Lower lobe of right lung (tissue), 2 donors: ENCODE measurements at regions not wholly inside any gene's neighbourhood (a gene's known extent, or its start where the extent isn't known, plus 50 kb on each side); places are given as distances from the start of the nearest gene placed in this dataset.

ENCODE experiments used
- ATAC-seq, 2 donors: fragments of 200-7000 bp; cut with Tn5 transposase; one replicate each; pipeline ENCODE4 v1.9.1; 2020 to 2022; ENCODE audit warnings: mild to moderate bottlenecking in 2 of 2, moderate library complexity in 2 of 2
- DNase-seq: peaks from one replicate; pipeline ENCODE4 v3.0.0-alpha.2; 2020
- H3K27ac ChIP-seq: fragments of 200-600 bp; one replicate; pipeline ENCODE4 v1.8.0; 2022
- H3K27me3 ChIP-seq: fragments of 200-600 bp; one replicate; pipeline ENCODE4 v1.8.0; 2022; ENCODE audit warnings: low read depth
- H3K36me3 ChIP-seq: fragments of 200-600 bp; one replicate; pipeline ENCODE4 v1.8.0; 2022; ENCODE audit warnings: mild to moderate bottlenecking
- H3K4me1 ChIP-seq: fragments of 200-600 bp; one replicate; pipeline ENCODE4 v1.8.0; 2022
- H3K4me3 ChIP-seq: fragments of 200-600 bp; one replicate; pipeline ENCODE4 v1.8.0; 2022; ENCODE audit warnings: mild to moderate bottlenecking
- H3K9me3 ChIP-seq: fragments of 200-600 bp; one replicate; pipeline ENCODE4 v1.8.0; 2022
- intact Hi-C: fragments of 100-400 bp; cut with DNase I; formaldehyde crosslinking; loops from one replicate; pipeline ENCODE4 v1.11.0; 2022
- TF ChIP-seq, protein P1 (sequence below): fragments of 200-600 bp; IDR thresholded peaks from one replicate; pipeline ENCODE4 v1.8.0; 2022; ENCODE audit warnings: antibody characterized with exemption, mild to moderate bottlenecking
- donor health status: DM: no; HTN: yes; CAD: no; lungs with severe emphysema.

DNA sequence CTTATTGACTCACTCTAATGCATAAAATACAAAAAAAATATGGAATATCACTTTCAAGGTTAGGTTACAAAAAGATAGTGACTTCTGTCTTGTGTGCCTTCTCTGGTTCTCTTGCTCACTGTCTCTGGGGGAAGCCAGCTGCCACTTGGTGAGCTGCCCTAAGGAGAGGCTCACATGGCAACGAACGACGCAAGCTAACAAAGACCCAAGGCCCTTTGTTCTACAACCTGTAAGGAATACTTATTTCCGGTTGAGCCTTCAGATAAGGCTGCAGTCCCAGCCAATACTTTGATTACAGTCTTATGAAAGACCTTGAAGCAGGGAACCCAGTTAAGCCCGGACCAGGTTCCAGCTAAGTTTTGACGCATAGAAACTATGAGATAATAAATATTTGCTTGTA is 242.4 kb upstream of the TBX3 start:
- Histone ChIP-seq H3K9me3 (peaks cover 9% of the 10 kb centered on the region), H3K27me3 (no peaks in the 10 kb centered on the region), H3K36me3 (no peaks in the 10 kb centered on the region), H3K4me1 (no peaks in the 10 kb centered on the region), H3K27ac (no peak overlapping the region), H3K4me3 (no peak overlapping the region)
- intact Hi-C loops: no loop called here
- ATAC-seq (no peak), DNase-seq (no peak)
- TF ChIP-seq, protein P1, sequence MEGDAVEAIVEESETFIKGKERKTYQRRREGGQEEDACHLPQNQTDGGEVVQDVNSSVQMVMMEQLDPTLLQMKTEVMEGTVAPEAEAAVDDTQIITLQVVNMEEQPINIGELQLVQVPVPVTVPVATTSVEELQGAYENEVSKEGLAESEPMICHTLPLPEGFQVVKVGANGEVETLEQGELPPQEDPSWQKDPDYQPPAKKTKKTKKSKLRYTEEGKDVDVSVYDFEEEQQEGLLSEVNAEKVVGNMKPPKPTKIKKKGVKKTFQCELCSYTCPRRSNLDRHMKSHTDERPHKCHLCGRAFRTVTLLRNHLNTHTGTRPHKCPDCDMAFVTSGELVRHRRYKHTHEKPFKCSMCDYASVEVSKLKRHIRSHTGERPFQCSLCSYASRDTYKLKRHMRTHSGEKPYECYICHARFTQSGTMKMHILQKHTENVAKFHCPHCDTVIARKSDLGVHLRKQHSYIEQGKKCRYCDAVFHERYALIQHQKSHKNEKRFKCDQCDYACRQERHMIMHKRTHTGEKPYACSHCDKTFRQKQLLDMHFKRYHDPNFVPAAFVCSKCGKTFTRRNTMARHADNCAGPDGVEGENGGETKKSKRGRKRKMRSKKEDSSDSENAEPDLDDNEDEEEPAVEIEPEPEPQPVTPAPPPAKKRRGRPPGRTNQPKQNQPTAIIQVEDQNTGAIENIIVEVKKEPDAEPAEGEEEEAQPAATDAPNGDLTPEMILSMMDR: no peak

GRCh38 chr12:114924946-114925475 is 241.0 kb upstream of the TBX3 start:
- Histone ChIP-seq H3K27me3 (no peaks in the 10 kb centered on the region), H3K36me3 (no peaks in the 10 kb centered on the region), H3K4me1 (no peaks in the 10 kb centered on the region), H3K4me3 (no peak overlapping the region), H3K27ac (no peak overlapping the region), H3K9me3 (no peaks in the 10 kb centered on the region)
- ATAC-seq (no peak), DNase-seq (no peak)
- TF ChIP-seq, protein P1: no peak
- intact Hi-C loops: no loop called here

- Histone ChIP-seq H3K27me3 (no peaks in the 10 kb centered on the region), H3K4me3 (no peak overlapping the region), H3K4me1 (no peaks in the 10 kb centered on the region), H3K9me3 (no peaks in the 10 kb centered on the region), H3K36me3 (no peaks in the 10 kb centered on the region), H3K27ac (no peak overlapping the region)
- DNase-seq (no peak), ATAC-seq (no peak)
- intact Hi-C loops: no loop called here
- TF ChIP-seq, protein P1: no peak
Observed at GRCh38 chr12:114921781-114922180, 237.8 kb upstream of the TBX3 start.

DNA sequence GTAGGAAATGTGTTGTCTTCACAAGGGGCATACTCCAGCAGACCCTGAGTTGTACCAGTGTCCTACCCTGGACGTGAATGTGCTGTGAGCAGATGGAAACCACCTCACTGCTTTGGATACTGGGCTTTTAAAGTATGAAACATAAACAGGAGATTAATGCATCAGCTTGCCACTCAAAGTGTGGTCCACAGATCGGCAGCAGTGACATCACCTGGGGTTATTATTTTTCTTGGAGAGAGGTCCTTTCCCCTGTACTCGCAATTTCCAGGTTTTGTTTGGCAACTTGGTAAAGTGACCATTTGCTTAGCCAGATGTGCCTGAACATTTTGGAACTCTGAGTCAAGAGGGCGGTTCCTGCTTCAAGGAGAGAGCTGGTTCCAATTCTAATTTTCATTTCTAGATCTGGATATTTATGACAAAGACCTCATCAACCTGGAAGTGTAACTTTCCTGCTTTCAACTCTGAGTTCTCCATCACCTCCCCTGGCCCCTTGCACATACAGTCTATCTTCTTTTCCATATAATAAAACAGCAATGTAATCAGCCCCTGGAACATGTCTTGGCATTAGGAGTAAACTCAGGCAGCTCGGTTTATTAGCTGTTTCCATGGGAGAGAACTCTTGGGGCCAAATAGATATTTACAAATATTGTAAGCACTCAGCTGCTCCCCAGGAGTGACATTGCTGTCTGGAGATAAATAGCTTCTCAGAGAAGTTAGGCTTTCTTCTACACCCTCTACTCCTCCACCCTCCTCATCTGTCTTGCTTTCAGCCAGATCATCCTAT is 237.0 kb upstream of the TBX3 start:
- no peak for ATAC-seq
- intact Hi-C loops: no loop called here
- Histone ChIP-seq H3K27me3 (no peaks in the 10 kb centered on the region), H3K4me3 (no peak overlapping the region), H3K27ac (no peak overlapping the region), H3K9me3 (no peaks in the 10 kb centered on the region), H3K36me3 (no peaks in the 10 kb centered on the region), H3K4me1 (no peaks in the 10 kb centered on the region)
- TF ChIP-seq, protein P1: no peak
- DNase-seq: no peak

DNA sequence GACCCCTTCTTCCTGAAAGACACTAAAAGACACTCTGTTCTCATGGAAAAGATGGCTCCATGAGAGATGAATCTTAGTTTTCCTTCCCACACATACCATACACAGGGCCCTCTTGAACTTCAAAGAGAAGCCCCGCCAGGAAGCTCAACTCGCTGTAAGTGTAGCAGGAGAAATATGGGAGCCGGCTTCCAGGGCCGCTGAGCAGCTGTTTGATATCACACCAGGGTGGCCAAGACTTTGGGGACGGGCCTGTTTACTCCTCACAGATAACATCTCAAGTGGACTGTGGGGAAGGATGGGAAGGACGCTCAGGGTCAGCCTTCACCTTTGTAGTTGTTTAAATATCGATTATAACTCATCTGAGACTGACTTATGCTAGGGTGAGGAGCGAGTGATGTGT is 235.5 kb upstream of the TBX3 start:
- DNase-seq: no peak
- TF ChIP-seq, protein P1: no peak
- Histone ChIP-seq H3K27me3 (no peaks in the 10 kb centered on the region), H3K4me1 (no peaks in the 10 kb centered on the region), H3K4me3 (no peak overlapping the region), H3K36me3 (no peaks in the 10 kb centered on the region), H3K27ac (no peak overlapping the region), H3K9me3 (no peaks in the 10 kb centered on the region)
- intact Hi-C loops: no loop called here
- ATAC-seq: no peak
